Adrenal gland (tissue), 9 donors: ENCODE measurements at regions not wholly inside any gene's neighbourhood (a gene's known extent, or its start where the extent isn't known, plus 50 kb on each side); places are given as distances from the start of the nearest gene placed in this dataset.

Source experiments
- DNase-seq, 7 donors: peaks; one replicate each; pipeline ENCODE4 v3.0.0-alpha.2; 2019 to 2020
- H3K27ac ChIP-seq, 5 donors: fragments of 200-600 bp; sonication (generic) in 4 of 5; 1 replicate in 3 of 5; 2 replicates in 2 of 5; pipeline versions ENCODE4 v1.5.1 to v1.8.0; 2016 to 2020; ENCODE audit warnings: mild to moderate bottlenecking in 1 of 5
- H3K27me3 ChIP-seq: fragments of 200-600 bp; 2 replicates; pipeline ENCODE4 v1.8.0; 2021
- H3K36me3 ChIP-seq, 2 donors: fragments of 200-600 bp; replicated peaks in 1 of 2; 1 replicate in 1 of 2; 2 replicates in 1 of 2; pipeline versions ENCODE4 v1.5.1 to v1.8.0; 2018 to 2022
- H3K4me1 ChIP-seq, 2 donors: fragments of 200-600 bp; replicated peaks in 1 of 2; 1 replicate in 1 of 2; 2 replicates in 1 of 2; pipeline versions ENCODE4 v1.5.1 to v1.8.0; 2018 to 2021
- H3K4me3 ChIP-seq, 4 donors: fragments of 200-600 bp; sonication (generic) in 3 of 4; one replicate each; pipeline ENCODE4 v1.5.1; 2016 to 2018
- H3K9me3 ChIP-seq, 3 donors: fragments of 200-600 bp; sonication (generic) in 1 of 3; replicated peaks in 1 of 3; 1 replicate in 2 of 3; 2 replicates in 1 of 3; pipeline versions ENCODE4 v1.5.1 to v1.8.0; 2016 to 2021
- POLR2A ChIP-seq, 2 donors: fragments of 450-650 bp; IDR thresholded peaks; one replicate each; pipeline ENCODE4 v1.6.1; 2017; ENCODE audit warnings: antibody characterized with exemption in 2 of 2, mild to moderate bottlenecking in 2 of 2, moderate library complexity in 1 of 2
- WGBS, 4 donors: extraction: QIAGEN DNeasy Blood & Tissue Kit in 2 of 4; methylation state at CpG; one replicate each; pipeline versions ENCODE4 v1.1.5 to v1.1.7; 2013 to 2017; 5-methylcytosine and 5-hydroxymethylcytosine counted together
- intact Hi-C, 2 donors: fragments of 100-400 bp; cut with DNase I; formaldehyde crosslinking; loops; one replicate each; pipeline versions ENCODE4 v1.14.1 to v1.15.0; 2022 to 2023
- TF ChIP-seq, protein P1 (sequence below), 6 experiments: fragments of 450-650 bp in 4 of 6; fragments of 200-600 bp in 2 of 6; sonication (generic) in 1 of 6; IDR thresholded peaks; 1 replicate in 5 of 6; 2 replicates in 1 of 6; pipeline versions ENCODE4 v1.5.1 to v1.8.0; 2016 to 2021; ENCODE audit warnings: antibody characterized with exemption in 6 of 6, mild to moderate bottlenecking in 2 of 6, moderate library complexity in 1 of 6
- donor health status: healthy with polysubstance abuse.
- donor health status: Bipolar disorder and iron deficiency.
- donor health status: DM: yes; HTN: yes; CAD: no.
- donor health status: DM: no; HTN: no; CAD: no.
- donor health status: DM: no; HTN: no; CAD: no.

DNA sequence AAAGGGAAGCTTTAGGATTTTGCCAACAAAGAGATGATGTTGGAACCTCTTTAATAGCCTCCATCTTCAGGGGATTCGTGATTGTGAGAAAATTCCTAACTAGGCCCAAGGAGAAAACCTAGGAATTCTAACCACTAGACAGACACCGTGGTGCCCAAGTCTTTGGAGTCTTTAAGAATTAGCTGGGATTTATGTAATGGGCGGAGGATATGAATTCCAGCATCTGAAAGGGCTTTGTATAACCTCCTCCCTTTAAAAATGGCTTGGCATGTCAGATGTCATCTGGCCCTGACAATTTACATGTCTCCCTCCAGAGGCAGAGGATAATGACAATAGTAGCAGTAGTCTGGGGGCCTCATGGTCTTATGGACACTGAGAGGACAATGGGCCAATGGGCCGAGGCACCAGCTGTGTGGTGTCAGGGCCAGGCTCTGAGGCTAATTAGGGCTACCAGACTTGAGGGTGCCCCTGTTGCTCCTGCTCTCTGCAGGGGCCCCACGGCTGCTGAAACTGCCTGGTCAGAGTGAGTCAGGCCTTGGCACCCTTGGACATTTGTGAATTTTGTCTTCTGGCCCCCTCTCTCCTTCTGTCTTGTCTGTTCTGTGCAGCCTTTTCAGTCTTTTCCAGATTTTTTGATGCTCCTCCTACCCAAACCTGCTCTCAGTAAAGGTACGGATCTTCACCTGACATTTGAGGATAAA is 113.9 kb downstream of the EDN1 start:
- no peak for DNase-seq
- no peak overlapping the region for H3K4me3 ChIP-seq
- peaks cover 0 to 23% of the 10 kb centered on the region in 2 donors for H3K4me1 ChIP-seq
- H3K9me3 ChIP-seq, result no peaks in the 10 kb centered on the region
- intact Hi-C loops, result no loop called here
- H3K36me3 ChIP-seq, result no peaks in the 10 kb centered on the region
- no peaks in the 10 kb centered on the region for H3K27me3 ChIP-seq
- TF ChIP-seq, protein P1, sequence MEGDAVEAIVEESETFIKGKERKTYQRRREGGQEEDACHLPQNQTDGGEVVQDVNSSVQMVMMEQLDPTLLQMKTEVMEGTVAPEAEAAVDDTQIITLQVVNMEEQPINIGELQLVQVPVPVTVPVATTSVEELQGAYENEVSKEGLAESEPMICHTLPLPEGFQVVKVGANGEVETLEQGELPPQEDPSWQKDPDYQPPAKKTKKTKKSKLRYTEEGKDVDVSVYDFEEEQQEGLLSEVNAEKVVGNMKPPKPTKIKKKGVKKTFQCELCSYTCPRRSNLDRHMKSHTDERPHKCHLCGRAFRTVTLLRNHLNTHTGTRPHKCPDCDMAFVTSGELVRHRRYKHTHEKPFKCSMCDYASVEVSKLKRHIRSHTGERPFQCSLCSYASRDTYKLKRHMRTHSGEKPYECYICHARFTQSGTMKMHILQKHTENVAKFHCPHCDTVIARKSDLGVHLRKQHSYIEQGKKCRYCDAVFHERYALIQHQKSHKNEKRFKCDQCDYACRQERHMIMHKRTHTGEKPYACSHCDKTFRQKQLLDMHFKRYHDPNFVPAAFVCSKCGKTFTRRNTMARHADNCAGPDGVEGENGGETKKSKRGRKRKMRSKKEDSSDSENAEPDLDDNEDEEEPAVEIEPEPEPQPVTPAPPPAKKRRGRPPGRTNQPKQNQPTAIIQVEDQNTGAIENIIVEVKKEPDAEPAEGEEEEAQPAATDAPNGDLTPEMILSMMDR (IDR thresholded peaks at IDR 0.05), result no peak
- no peak for TF ChIP-seq POLR2A (IDR thresholded peaks at IDR 0.05)
- 84 to 89% (median 86%) methylated on average over 5 to 6 of the region's 6 CpGs for WGBS, 4 donors
- peak overlapping the region in 3 of 5 donors; percentile 42 to 77 (median 55) for H3K27ac ChIP-seq

DNA sequence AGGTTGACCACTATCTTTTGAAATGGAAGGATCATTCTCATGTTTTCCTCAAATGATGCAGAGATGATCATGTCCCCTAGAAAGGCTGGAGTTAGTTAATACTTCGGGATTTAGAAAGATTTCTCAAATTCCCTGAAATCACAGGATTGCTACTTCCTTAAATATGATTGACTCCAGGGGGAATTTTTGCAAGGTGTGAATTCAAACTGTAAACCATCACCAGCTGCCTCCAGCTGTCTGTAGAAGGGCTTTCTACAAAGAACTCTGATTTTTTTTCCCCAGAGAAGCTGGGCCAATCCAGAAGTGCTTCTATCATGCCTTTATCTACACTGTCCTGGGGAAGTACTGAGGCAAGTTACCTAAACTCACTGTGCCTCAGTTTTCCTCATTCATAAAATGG is 114.5 kb downstream of the EDN1 start:
- WGBS, 4 donors, result 0 to 90% (median 50%) methylated on average over 1 of the region's 1 CpG
- H3K9me3 ChIP-seq, result no peaks in the 10 kb centered on the region
- H3K27ac ChIP-seq, result no peak overlapping the region
- peaks cover 0 to 23% of the 10 kb centered on the region in 2 donors for H3K4me1 ChIP-seq
- H3K27me3 ChIP-seq, result no peaks in the 10 kb centered on the region
- no peak overlapping the region for H3K4me3 ChIP-seq
- no peak for DNase-seq
- no peaks in the 10 kb centered on the region for H3K36me3 ChIP-seq
- TF ChIP-seq POLR2A (IDR thresholded peaks at IDR 0.05), result no peak
- TF ChIP-seq, protein P1 (IDR thresholded peaks at IDR 0.05), result no peak
- intact Hi-C loops, result no loop called here

DNA sequence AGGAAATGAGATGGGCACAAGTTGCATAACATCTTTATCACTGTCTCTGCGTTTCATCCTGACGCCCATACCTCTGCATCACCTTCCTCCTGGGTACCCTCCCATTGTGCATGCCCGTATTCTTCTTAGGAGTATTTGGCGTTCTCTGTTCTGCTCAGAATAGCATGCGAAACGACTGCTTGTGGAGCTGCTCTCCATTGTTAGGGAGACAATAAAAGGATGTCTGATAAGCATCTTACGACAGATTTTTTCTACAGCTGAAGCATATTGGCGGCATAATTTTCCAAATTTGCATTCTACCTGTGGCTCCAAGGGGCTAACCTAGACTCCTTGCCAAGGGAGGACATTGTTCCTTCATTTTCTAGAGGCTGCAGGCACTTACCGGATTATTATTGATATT is 118.6 kb downstream of the EDN1 start:
- TF ChIP-seq, protein P1 (IDR thresholded peaks at IDR 0.05), result no peak
- no peak for TF ChIP-seq POLR2A (IDR thresholded peaks at IDR 0.05)
- Histone ChIP-seq H3K4me3 (no peak overlapping the region), H3K27me3 (no peaks in the 10 kb centered on the region), H3K36me3 (no peaks in the 10 kb centered on the region), H3K4me1 (peaks cover 0 to 6% of the 10 kb centered on the region in 2 donors), H3K27ac (no peak overlapping the region), H3K9me3 (no peaks in the 10 kb centered on the region)
- no peak for DNase-seq
- WGBS, 4 donors, result 72 to 81% (median 75%) methylated on average over 9 of the region's 9 CpGs
- intact Hi-C loops, result no loop called here

DNA sequence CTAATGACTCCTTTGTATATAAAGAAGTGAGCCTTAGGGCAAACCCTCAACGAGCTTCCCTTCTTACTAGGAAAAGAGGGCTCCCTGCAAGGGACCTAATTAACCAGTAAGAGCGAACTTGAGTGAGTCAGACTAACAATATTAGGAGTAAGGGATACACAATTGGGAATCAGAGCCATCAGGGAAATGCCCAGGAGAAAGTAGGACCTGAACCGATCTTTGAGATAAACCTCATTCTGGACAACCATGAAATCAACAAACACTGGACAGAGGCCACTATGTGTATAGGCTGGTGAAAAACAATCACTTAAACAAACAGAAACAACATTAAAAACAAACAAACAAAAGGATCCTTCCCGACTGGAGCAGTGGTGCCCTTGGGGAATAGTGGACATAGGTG is 120.8 kb downstream of the EDN1 start:
- H3K36me3 ChIP-seq, result no peaks in the 10 kb centered on the region
- no peaks in the 10 kb centered on the region for H3K9me3 ChIP-seq
- TF ChIP-seq POLR2A (IDR thresholded peaks at IDR 0.05), result no peak
- TF ChIP-seq, protein P1 (IDR thresholded peaks at IDR 0.05), result no peak
- no peaks in the 10 kb centered on the region for H3K4me1 ChIP-seq
- intact Hi-C loops, result no loop called here
- no peak for DNase-seq
- no peak overlapping the region for H3K27ac ChIP-seq
- WGBS, 4 donors, result 59 to 92% (median 69%) methylated on average over 4 of the region's 4 CpGs
- no peak overlapping the region for H3K4me3 ChIP-seq
- no peaks in the 10 kb centered on the region for H3K27me3 ChIP-seq
